NCI-H526 treated with DMSO at 0.1 percent for 48 hours (cell line): ENCODE measurements at regions not wholly inside any gene's neighbourhood (a gene's known extent, or its start where the extent isn't known, plus 50 kb on each side); places are given as distances from the start of the nearest gene placed in this dataset.

ENCODE experiments used
- DNase-seq: peaks from one replicate; lab custom pipeline; 2025; lab: John Stamatoyannopoulos, UW

- DNase-seq = peak; percentile 73
These were observed 499.3 kb upstream of the ADAMTS16 start for GRCh38 chr5:4640795-4641194.

- no peak for DNase-seq
These were observed 497.6 kb upstream of the ADAMTS16 start for GRCh38 chr5:4642525-4642924.

GRCh38 chr5:4643190-4643589 is 496.9 kb upstream of the ADAMTS16 start:
- DNase-seq = no peak

- no peak for DNase-seq
These were observed 496.2 kb upstream of the ADAMTS16 start for GRCh38 chr5:4643960-4644359.

GRCh38 chr5:4646715-4647375 is 493.3 kb upstream of the ADAMTS16 start:
- DNase-seq = no peak

- DNase-seq = no peak
These were observed 492.2 kb upstream of the ADAMTS16 start for GRCh38 chr5:4647955-4648354.

GRCh38 chr5:4651806-4652565 is 488.1 kb upstream of the ADAMTS16 start:
- no peak for DNase-seq

- DNase-seq = no peak
These were observed 486.7 kb upstream of the ADAMTS16 start for GRCh38 chr5:4653475-4653874.

- DNase-seq = no peak
These were observed 480.3 kb upstream of the ADAMTS16 start for GRCh38 chr5:4659851-4660250.

- DNase-seq = no peak
These were observed 478.8 kb upstream of the ADAMTS16 start for GRCh38 chr5:4661326-4661725.

- DNase-seq = no peak
These were observed 478.3 kb upstream of the ADAMTS16 start for GRCh38 chr5:4661836-4662235.

GRCh38 chr5:4662756-4663155 is 477.4 kb upstream of the ADAMTS16 start:
- DNase-seq = no peak

- DNase-seq = no peak
These were observed 474.2 kb upstream of the ADAMTS16 start for GRCh38 chr5:4665911-4666310.

GRCh38 chr5:4674166-4674565 is 466.0 kb upstream of the ADAMTS16 start:
- DNase-seq = no peak

- no peak for DNase-seq
These were observed 463.2 kb upstream of the ADAMTS16 start for GRCh38 chr5:4676934-4677333.

GRCh38 chr5:4684946-4685345 is 455.2 kb upstream of the ADAMTS16 start:
- DNase-seq = no peak

- no peak for DNase-seq
These were observed 441.5 kb upstream of the ADAMTS16 start for GRCh38 chr5:4698596-4698995.

GRCh38 chr5:4699592-4699991 is 440.5 kb upstream of the ADAMTS16 start:
- no peak for DNase-seq

GRCh38 chr5:4700069-4700468 is 440.1 kb upstream of the ADAMTS16 start:
- peak; percentile 83 for DNase-seq

GRCh38 chr5:4700871-4701270 is 439.3 kb upstream of the ADAMTS16 start:
- no peak for DNase-seq

- DNase-seq = no peak
These were observed 436.1 kb upstream of the ADAMTS16 start for GRCh38 chr5:4703931-4704458.

GRCh38 chr5:4704951-4705350 is 435.2 kb upstream of the ADAMTS16 start:
- no peak for DNase-seq

- no peak for DNase-seq
These were observed 423.3 kb upstream of the ADAMTS16 start for GRCh38 chr5:4716781-4717180.
